ENCODE measurements at regions not wholly inside any gene's neighbourhood (a gene's known extent, or its start where the extent isn't known, plus 50 kb on each side); places are given as distances from the start of the nearest gene placed in this dataset.

DNA sequence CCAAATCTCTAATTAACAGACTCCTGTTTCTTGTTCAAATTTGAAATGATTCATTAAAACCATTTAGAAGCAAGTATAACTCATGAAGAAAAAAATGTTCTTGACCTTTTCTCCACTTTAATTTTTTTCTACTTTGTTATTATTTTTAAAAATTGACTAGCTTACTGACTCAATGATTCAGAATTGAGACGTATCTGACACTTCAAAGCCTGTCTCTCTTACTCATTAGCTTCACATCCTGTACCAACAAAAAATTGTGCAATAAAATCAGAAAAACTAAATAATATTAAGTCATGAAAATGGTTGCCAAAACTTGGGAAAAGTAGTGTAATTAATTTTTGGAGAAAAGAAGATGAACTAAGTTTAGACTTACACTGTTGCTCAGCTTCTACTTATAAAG, 331.2 kb downstream of the SLC16A7 start:
- no peak for TF ChIP-seq POLR2AphosphoS5 (IDR thresholded peaks at IDR 0.05; ENCODE audit: low read depth, low read length)
- TF ChIP-seq POLR2A (IDR thresholded peaks at IDR 0.05; ENCODE audit: low read depth, low read length): no peak
- no peak for TF ChIP-seq TAF1 (IDR thresholded peaks at IDR 0.05; ENCODE audit: low read depth, low read length)
- no peak for TF ChIP-seq POU2F2 (IDR thresholded peaks at IDR 0.05; ENCODE audit: low read depth, low read length)
